Spinal cord (tissue), 9 donors: ENCODE measurements at regions not wholly inside any gene's neighbourhood (a gene's known extent, or its start where the extent isn't known, plus 50 kb on each side); places are given as distances from the start of the nearest gene placed in this dataset.
"Not testable (repeated sequence)": the region's sequence is repeated elsewhere in the genome, so short reads cannot be mapped to it uniquely, and the experiment has no call there.

Experiments used
- DNase-seq, 6 donors: peaks; one replicate each; pipeline versions ENCODE4 v3.0.0 to v3.0.0-alpha.2; 2013 to 2015; ENCODE audit warnings: low spot score in 6 of 6, low read depth in 4 of 6
- H3K27ac ChIP-seq: one replicate; pipeline ENCODE4 v1.5.1; 2013; ENCODE audit warnings: low read depth, low read length, control low read depth
- H3K27me3 ChIP-seq: one replicate; pipeline ENCODE4 v1.6.1; 2013; ENCODE audit warnings: low read length; ENCODE audit not compliant: control insufficient read depth, insufficient read depth
- H3K36me3 ChIP-seq: one replicate; pipeline ENCODE4 v1.6.1; 2013; ENCODE audit warnings: low read length; ENCODE audit not compliant: control insufficient read depth, insufficient read depth
- H3K4me1 ChIP-seq: one replicate; pipeline ENCODE4 v1.6.1; 2013; ENCODE audit warnings: low read length; ENCODE audit not compliant: control insufficient read depth, insufficient read depth
- H3K4me3 ChIP-seq: one replicate; pipeline ENCODE4 v1.5.1; 2013; ENCODE audit warnings: low read depth, low read length, control low read depth
- H3K9me3 ChIP-seq: one replicate; pipeline ENCODE4 v1.6.1; 2013; ENCODE audit warnings: low read length; ENCODE audit not compliant: control insufficient read depth, insufficient read depth
- WGBS: methylation state at CpG from one replicate; pipeline ENCODE4 v1.1.5; 2013; ENCODE audit warnings: missing lambda C conversion rate; ENCODE audit not compliant: insufficient coverage; 5-methylcytosine and 5-hydroxymethylcytosine counted together
- donor health status: healthy.

DNA sequence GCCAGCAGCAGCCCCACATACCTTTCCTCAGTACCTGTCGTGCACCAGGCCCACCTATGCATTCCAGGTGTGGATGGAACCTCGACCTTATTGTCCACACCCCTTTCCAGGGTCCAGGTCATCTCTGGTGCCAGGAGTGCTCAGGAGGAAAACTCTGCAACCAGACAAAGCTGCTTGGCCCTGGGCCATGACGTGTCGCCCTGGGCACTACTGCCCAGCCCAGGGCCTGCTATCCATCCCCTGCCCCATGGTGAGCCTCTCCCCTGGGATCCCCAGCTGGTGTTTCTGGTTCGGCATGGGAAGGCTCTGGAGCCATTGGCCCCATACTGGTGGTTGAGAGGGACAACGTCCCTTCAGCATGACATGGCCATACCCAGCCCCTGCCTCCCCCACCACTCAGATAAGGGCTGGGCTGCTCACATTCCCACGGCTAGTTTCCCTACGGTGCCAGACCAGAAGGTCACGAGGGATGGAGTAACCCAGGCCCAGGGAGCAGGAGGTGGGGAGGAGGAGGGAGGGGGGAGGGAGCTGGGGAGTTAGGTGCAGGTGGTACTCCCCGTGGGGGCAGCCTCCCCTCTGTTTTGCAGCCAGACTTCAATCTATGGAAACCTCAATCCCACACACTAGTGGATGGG lies 123.2 kb upstream of the MTLN start:
- H3K27ac ChIP-seq, H3K36me3 ChIP-seq, H3K4me1 ChIP-seq, H3K4me3 ChIP-seq, H3K27me3 ChIP-seq, DNase-seq, H3K9me3 ChIP-seq: not testable (repeated sequence)
- no CpG with 5 or more reads among the region's 10 CpGs for WGBS

GRCh38 chr2:110333114-110334095 lies 121.1 kb upstream of the MTLN start:
- not testable (repeated sequence) for H3K36me3 ChIP-seq, H3K27ac ChIP-seq, H3K4me3 ChIP-seq, H3K9me3 ChIP-seq, H3K4me1 ChIP-seq, H3K27me3 ChIP-seq, DNase-seq
- WGBS, result 100% methylated on average over 1 of the region's 18 CpGs

DNA sequence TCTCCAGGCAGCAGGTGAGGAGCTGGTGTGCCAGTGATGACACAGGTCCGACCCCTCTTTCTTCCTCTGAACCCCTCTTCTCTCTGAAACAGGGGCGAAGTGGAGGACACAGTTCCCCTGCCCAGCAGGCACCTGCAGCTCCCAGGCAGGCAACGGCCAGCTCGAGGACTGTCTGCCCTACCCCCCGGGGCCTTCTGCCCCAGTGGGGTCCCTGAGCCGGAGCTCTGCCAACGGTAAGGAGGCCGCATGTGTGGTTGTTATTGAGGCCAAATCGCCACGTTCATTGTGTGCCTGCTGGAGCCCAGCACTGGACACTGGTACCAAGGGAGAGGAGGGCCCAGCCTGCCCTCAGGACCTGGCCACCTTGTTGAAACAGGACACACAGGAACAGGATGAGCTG lies 119.3 kb upstream of the MTLN start:
- WGBS, result no CpG with 5 or more reads among the region's 10 CpGs
- DNase-seq, H3K36me3 ChIP-seq, H3K27me3 ChIP-seq, H3K4me3 ChIP-seq, H3K4me1 ChIP-seq, H3K9me3 ChIP-seq, H3K27ac ChIP-seq: not testable (repeated sequence)

GRCh38 chr2:110329760-110330159 lies 117.4 kb upstream of the MTLN start:
- not testable (repeated sequence) for H3K36me3 ChIP-seq, H3K27me3 ChIP-seq, H3K27ac ChIP-seq, H3K4me3 ChIP-seq, H3K9me3 ChIP-seq, DNase-seq, H3K4me1 ChIP-seq
- 100% methylated on average over 2 of the region's 10 CpGs for WGBS

DNA sequence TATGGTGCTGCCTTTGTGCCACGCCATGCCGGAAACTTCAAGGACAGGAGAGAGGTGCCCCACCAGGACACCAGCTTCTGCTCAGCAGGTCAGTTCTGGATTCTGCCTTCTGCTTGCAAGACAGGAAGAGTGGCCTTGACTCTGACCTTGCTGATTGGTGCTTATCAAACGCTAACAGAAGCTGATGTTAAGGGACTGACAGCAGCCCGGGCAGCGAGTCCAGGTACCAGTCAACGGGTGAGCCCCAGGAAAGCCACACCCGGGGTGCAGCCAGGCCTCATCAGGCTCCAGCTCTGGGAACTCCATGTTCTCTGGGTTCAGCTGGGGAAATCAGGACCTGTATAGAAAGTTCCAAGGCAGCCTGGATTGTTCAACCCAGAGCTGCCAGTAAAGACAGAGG lies 116.8 kb upstream of the MTLN start:
- DNase-seq, H3K36me3 ChIP-seq, H3K4me1 ChIP-seq, H3K4me3 ChIP-seq, H3K27me3 ChIP-seq, H3K27ac ChIP-seq, H3K9me3 ChIP-seq: not testable (repeated sequence)
- WGBS, result no CpG with 5 or more reads among the region's 7 CpGs

DNA sequence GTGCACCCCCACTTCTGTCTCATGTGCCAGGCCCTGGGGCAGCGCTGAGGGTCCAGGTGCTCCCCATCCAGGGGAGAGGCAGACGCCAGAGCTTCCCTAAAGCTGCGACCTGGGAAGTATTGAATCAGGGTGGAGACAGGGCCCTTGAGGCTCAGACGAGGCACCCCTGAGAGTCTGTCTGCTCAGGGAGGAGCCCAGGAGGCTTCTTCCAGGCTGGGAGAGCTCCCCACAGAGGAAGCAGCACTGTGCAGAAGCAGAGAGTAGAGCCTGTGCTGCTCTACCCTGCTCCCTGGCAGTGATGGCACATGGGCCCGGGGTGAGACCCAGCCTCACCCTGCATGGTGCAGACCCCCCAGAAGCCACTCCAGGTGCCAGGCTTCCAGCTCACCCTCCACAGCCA lies 116.3 kb upstream of the MTLN start:
- WGBS, result 93% methylated on average over 3 of the region's 5 CpGs
- not testable (repeated sequence) for H3K9me3 ChIP-seq, H3K4me1 ChIP-seq, H3K27ac ChIP-seq, DNase-seq, H3K36me3 ChIP-seq, H3K4me3 ChIP-seq, H3K27me3 ChIP-seq

DNA sequence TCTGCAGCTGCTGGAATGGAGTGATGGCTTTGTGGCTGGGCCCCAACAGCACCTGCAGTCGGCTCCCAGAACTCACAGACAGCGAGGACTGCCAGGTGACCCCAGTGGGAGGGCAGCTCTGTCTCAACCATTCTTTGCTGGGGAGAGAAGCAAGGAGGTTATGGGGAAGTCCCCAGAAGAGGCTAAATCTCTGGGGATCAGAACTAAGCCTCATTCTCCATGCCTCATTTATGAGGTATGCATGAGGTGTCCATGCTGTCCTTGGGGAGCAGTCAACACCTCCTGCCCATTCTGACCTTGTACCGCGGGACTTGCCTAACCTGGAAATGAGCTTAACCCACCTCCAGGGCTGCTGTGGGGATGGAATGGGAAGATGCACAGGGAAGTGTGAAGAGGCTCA lies 111.5 kb upstream of the MTLN start:
- H3K27me3 ChIP-seq, H3K36me3 ChIP-seq, H3K27ac ChIP-seq, DNase-seq, H3K4me1 ChIP-seq, H3K4me3 ChIP-seq, H3K9me3 ChIP-seq: not testable (repeated sequence)
- no CpG with 5 or more reads among the region's 4 CpGs for WGBS

- not testable (repeated sequence) for H3K4me3 ChIP-seq, H3K36me3 ChIP-seq, H3K9me3 ChIP-seq, H3K4me1 ChIP-seq, H3K27ac ChIP-seq, DNase-seq, H3K27me3 ChIP-seq
- no CpG with 5 or more reads among the region's 8 CpGs for WGBS
Measured at GRCh38 chr2:110322535-110322934, 110.2 kb upstream of the MTLN start.

DNA sequence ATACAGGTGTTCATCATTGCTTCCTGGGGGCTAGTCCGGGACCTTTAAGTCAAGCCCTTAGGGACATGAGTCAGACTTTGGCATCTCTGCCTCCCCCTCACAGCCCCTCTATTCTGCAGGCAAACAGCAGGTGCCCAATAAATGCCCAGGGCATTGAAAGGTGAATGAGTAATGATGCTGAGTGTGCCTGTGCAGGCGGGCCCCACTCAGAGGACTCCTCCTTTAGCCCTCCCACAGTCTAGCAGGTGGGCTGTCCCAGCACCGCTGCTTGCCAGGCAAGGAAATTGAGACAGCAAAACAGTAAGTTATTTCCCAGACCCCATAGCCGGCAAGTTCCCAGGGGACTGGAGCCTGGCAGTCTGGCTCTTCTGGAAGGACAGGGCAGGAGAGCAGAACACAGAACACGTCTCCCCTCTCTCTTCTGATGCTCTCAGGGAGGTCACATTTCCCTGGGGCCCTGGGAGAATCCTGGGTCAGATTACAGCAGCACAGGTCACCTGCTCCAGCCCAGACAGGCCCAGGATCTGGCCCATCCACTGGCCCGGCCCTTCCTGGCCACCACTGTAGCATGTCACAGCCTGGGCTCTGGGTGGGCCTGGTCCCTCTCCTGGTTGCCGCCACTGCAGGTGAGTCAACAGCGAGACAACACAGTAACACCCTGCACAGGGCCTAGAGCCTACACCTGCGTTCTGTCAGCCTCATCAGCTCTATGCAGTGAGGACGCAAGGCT lies 108.7 kb upstream of the MTLN start:
- H3K36me3 ChIP-seq, H3K9me3 ChIP-seq, DNase-seq, H3K27ac ChIP-seq, H3K4me3 ChIP-seq, H3K27me3 ChIP-seq, H3K4me1 ChIP-seq: not testable (repeated sequence)
- whole genome bisulfite sequencing, result no CpG with 5 or more reads among the region's 10 CpGs
